Adrenal gland (tissue), 9 donors: ENCODE measurements at regions not wholly inside any gene's neighbourhood (a gene's known extent, or its start where the extent isn't known, plus 50 kb on each side); places are given as distances from the start of the nearest gene placed in this dataset.

Experiments
- DNase-seq, 7 donors: peaks; one replicate each; pipeline ENCODE4 v3.0.0-alpha.2; 2019 to 2020
- H3K27ac ChIP-seq, 5 donors: fragments of 200-600 bp; sonication (generic) in 4 of 5; 1 replicate in 3 of 5; 2 replicates in 2 of 5; pipeline versions ENCODE4 v1.5.1 to v1.8.0; 2016 to 2020; ENCODE audit warnings: mild to moderate bottlenecking in 1 of 5
- H3K27me3 ChIP-seq: fragments of 200-600 bp; 2 replicates; pipeline ENCODE4 v1.8.0; 2021
- H3K36me3 ChIP-seq, 2 donors: fragments of 200-600 bp; replicated peaks in 1 of 2; 1 replicate in 1 of 2; 2 replicates in 1 of 2; pipeline versions ENCODE4 v1.5.1 to v1.8.0; 2018 to 2022
- H3K4me1 ChIP-seq, 2 donors: fragments of 200-600 bp; replicated peaks in 1 of 2; 1 replicate in 1 of 2; 2 replicates in 1 of 2; pipeline versions ENCODE4 v1.5.1 to v1.8.0; 2018 to 2021
- H3K4me3 ChIP-seq, 4 donors: fragments of 200-600 bp; sonication (generic) in 3 of 4; one replicate each; pipeline ENCODE4 v1.5.1; 2016 to 2018
- H3K9me3 ChIP-seq, 3 donors: fragments of 200-600 bp; sonication (generic) in 1 of 3; replicated peaks in 1 of 3; 1 replicate in 2 of 3; 2 replicates in 1 of 3; pipeline versions ENCODE4 v1.5.1 to v1.8.0; 2016 to 2021
- POLR2A ChIP-seq, 2 donors: fragments of 450-650 bp; IDR thresholded peaks; one replicate each; pipeline ENCODE4 v1.6.1; 2017; ENCODE audit warnings: antibody characterized with exemption in 2 of 2, mild to moderate bottlenecking in 2 of 2, moderate library complexity in 1 of 2
- WGBS, 4 donors: extraction: QIAGEN DNeasy Blood & Tissue Kit in 2 of 4; methylation state at CpG; one replicate each; pipeline versions ENCODE4 v1.1.5 to v1.1.7; 2013 to 2017; 5-methylcytosine and 5-hydroxymethylcytosine counted together
- intact Hi-C, 2 donors: fragments of 100-400 bp; cut with DNase I; formaldehyde crosslinking; loops; one replicate each; pipeline versions ENCODE4 v1.14.1 to v1.15.0; 2022 to 2023
- TF ChIP-seq, protein P1 (sequence below), 6 experiments: fragments of 450-650 bp in 4 of 6; fragments of 200-600 bp in 2 of 6; sonication (generic) in 1 of 6; IDR thresholded peaks; 1 replicate in 5 of 6; 2 replicates in 1 of 6; pipeline versions ENCODE4 v1.5.1 to v1.8.0; 2016 to 2021; ENCODE audit warnings: antibody characterized with exemption in 6 of 6, mild to moderate bottlenecking in 2 of 6, moderate library complexity in 1 of 6
- donor health status: healthy with polysubstance abuse.
- donor health status: Bipolar disorder and iron deficiency.
- donor health status: DM: yes; HTN: yes; CAD: no.
- donor health status: DM: no; HTN: no; CAD: no.
- donor health status: DM: no; HTN: no; CAD: no.

DNA sequence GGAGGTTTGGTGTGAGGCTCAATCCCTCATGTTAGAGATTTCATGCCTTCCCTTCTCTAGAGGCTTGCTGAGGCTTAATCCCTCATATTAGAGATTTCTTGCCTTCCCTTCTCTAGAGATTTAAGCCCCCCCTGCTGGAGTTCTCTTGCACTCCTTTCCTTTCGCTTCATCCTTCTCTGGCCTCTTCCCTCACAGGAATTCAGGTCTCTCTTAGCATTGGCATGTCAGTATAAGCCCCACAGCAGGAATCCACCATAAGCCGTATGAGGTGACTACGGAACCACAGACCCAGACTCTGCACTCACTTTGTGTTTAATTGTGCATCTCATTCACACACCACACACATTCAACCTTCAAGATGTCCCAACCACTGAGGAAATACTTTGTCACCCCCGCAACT lies 338.6 kb upstream of the POU1F1 start:
- no peak overlapping the region for H3K4me3 ChIP-seq
- TF ChIP-seq, protein P1, sequence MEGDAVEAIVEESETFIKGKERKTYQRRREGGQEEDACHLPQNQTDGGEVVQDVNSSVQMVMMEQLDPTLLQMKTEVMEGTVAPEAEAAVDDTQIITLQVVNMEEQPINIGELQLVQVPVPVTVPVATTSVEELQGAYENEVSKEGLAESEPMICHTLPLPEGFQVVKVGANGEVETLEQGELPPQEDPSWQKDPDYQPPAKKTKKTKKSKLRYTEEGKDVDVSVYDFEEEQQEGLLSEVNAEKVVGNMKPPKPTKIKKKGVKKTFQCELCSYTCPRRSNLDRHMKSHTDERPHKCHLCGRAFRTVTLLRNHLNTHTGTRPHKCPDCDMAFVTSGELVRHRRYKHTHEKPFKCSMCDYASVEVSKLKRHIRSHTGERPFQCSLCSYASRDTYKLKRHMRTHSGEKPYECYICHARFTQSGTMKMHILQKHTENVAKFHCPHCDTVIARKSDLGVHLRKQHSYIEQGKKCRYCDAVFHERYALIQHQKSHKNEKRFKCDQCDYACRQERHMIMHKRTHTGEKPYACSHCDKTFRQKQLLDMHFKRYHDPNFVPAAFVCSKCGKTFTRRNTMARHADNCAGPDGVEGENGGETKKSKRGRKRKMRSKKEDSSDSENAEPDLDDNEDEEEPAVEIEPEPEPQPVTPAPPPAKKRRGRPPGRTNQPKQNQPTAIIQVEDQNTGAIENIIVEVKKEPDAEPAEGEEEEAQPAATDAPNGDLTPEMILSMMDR (IDR thresholded peaks at IDR 0.05), result no peak
- no peak for TF ChIP-seq POLR2A (IDR thresholded peaks at IDR 0.05)
- no peak overlapping the region for H3K27ac ChIP-seq
- H3K9me3 ChIP-seq, result no peaks in the 10 kb centered on the region
- no peak for DNase-seq
- H3K36me3 ChIP-seq, result no peaks in the 10 kb centered on the region
- intact Hi-C loops, result no loop called here
- H3K4me1 ChIP-seq, result no peaks in the 10 kb centered on the region
- no peaks in the 10 kb centered on the region for H3K27me3 ChIP-seq
- WGBS, 4 donors, result 86 to 95% (median 89%) methylated on average over 4 of the region's 4 CpGs

DNA sequence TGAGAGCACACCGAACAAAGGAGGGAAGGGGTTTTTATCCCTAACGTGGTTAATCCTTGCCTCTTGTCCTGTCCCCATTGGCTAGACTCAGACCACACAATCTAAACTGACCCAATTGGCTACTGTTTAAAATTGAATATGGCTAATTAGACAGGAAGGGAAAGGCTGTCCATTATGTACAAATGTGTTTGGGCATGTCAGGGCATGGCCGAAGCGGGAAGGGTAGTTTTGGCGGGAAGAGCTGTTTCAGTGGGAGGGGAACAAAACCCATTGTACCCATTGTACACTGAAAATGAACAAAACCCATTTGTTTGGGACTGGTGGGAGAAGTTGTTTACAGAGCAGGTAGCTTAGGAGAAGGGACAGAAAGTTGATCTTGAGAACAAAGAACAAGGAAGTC lies 330.9 kb upstream of the POU1F1 start:
- TF ChIP-seq, protein P1 (IDR thresholded peaks at IDR 0.05), result no peak
- TF ChIP-seq POLR2A (IDR thresholded peaks at IDR 0.05), result no peak
- WGBS, 4 donors, result 80 to 86% (median 80%) methylated on average over 5 of the region's 5 CpGs
- intact Hi-C loops, result no loop called here
- no peaks in the 10 kb centered on the region for H3K27me3 ChIP-seq
- no peaks in the 10 kb centered on the region for H3K4me1 ChIP-seq
- H3K27ac ChIP-seq, result no peak overlapping the region
- H3K9me3 ChIP-seq, result no peaks in the 10 kb centered on the region
- H3K4me3 ChIP-seq, result no peak overlapping the region
- no peak for DNase-seq
- H3K36me3 ChIP-seq, result no peaks in the 10 kb centered on the region

DNA sequence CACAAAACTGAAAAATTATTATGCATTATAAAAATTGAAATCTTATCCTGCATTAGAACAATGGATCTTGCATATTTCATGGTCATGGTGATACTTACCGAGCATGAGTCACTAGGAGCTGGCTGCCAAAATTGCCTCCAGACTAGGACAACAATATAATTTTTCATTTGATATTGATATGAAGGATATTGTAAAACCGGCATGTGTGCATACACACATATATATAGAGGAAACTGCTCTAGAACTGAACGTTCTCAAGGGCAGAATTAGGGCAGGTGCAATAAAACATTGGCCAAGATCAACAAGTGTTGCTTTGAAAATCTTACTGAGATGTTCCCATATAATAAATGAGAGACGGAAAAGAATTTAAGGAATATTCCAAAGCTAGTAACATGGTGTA lies 319.4 kb upstream of the POU1F1 start:
- intact Hi-C loops, result no loop called here
- Histone ChIP-seq H3K36me3 (no peaks in the 10 kb centered on the region), H3K9me3 (no peaks in the 10 kb centered on the region), H3K27me3 (no peaks in the 10 kb centered on the region), H3K4me1 (no peaks in the 10 kb centered on the region), H3K4me3 (no peak overlapping the region), H3K27ac (no peak overlapping the region)
- no peak for DNase-seq
- 46 to 59% (median 53%) methylated on average over 4 of the region's 4 CpGs for WGBS, 4 donors
- TF ChIP-seq, protein P1 (IDR thresholded peaks at IDR 0.05), result no peak
- TF ChIP-seq POLR2A (IDR thresholded peaks at IDR 0.05), result no peak

DNA sequence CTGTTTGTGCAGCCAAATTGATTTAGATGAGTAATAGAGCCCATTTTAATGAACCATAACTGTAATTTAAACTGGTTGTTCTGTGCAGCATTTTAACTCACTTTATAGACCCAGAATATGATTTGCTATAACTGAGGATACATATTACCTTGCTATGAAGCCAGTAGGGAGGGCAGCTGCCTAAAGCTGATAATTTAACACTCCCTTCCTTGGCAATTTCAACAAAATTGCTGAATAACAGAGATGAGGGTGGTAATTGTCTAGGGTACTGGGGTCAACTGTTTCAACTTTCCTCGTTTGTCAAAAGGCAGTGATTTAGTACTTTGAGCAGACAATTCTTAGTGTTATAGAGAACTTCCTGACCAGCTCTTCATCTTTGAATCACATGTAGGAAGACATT lies 304.9 kb upstream of the POU1F1 start:
- Histone ChIP-seq H3K4me3 (no peak overlapping the region), H3K36me3 (no peaks in the 10 kb centered on the region), H3K9me3 (no peaks in the 10 kb centered on the region), H3K27ac (no peak overlapping the region), H3K27me3 (no peaks in the 10 kb centered on the region), H3K4me1 (no peaks in the 10 kb centered on the region)
- intact Hi-C loops, result no loop called here
- DNase-seq, result no peak
- WGBS, 4 donors, result 0 to 33% (median 27%) methylated on average over 1 of the region's 1 CpG
- TF ChIP-seq, protein P1 (IDR thresholded peaks at IDR 0.05), result no peak
- TF ChIP-seq POLR2A (IDR thresholded peaks at IDR 0.05), result no peak
